ENCODE measurements at regions not wholly inside any gene's neighbourhood (a gene's known extent, or its start where the extent isn't known, plus 50 kb on each side); places are given as distances from the start of the nearest gene placed in this dataset.

- no peak for TF ChIP-seq CTCF (IDR thresholded peaks at IDR 0.05)
- no peak for TF ChIP-seq EZH2 (IDR thresholded peaks at IDR 0.05; ENCODE audit: borderline replicate concordance, insufficient read depth, low read depth, low read length, poor library complexity, severe bottlenecking)
Observed at GRCh38 chr1:20432341-20432740, 53.7 kb downstream of the CAMK2N1 start.
